RPMI8226 (cell line): ENCODE measurements at regions not wholly inside any gene's neighbourhood (a gene's known extent, or its start where the extent isn't known, plus 50 kb on each side); places are given as distances from the start of the nearest gene placed in this dataset.

Experiments used
- DNase-seq: peaks from one replicate; pipeline ENCODE4 v3.0.0-alpha.2; 2015

DNA sequence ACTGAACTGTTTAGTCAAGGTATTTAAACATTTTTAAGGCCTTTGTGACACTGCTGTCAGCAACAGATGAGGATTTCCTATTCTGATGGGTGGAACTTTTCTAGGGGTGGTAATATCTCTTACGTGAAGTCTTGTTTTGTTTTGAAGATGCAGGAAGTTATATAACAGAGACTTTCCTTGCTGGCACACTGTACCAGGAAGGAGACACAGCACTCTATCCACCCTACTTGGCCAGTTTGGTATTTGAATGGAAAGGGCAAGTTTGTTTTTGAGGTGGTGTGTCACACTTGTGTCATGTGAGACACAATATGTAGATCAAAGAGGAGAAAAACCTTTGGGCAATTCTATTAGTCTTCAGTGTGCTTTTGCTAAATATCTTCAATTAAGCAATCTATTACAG lies 51.6 kb upstream of the SRP54 start:
- no peak for DNase-seq

DNA sequence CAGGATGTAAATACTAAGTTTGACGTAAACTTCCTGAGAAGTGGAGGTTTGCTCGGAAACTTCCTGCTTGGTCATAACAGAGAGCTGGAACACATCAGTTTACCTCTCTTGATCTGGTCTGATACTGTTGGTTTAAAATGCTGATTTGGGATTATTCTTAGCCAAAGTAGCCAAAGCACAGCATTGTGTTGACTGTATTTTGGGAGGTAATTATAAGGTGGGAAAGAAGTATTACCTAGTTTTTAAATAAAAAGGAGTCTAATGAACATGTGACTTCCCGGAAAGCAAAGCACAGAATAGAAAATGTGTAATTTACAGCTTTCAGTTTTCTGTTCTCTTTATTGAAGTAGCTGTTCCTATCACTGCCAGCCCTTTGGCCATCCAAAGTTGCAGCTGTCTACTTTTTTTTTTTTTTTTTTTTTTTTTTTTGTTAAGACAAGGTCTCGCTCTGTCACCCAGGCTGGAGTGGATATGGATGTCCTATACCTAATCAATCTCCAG lies 52.2 kb upstream of the SRP54 start:
- peak; percentile 18 for DNase-seq

DNA sequence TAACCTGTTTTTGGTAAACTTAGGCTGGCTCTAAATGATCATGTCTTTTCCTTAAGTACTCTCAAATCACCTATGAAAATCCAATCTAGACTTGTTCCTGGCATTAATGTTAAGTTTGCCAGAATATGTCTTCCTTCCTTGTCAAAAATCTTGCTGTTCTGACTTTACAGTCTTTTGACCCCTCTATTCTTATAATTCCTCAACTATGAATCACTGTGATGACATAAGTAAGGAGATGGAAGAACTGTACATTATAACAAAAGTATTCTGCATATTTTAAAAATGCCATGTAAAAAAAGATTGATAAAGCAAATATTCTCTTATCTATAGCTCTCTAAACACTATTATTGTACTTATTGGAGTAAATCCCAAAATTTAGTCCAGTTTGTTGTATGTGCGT lies 51.4 kb upstream of the BAZ1A start:
- no peak for DNase-seq
